ENCODE measurements at regions not wholly inside any gene's neighbourhood (a gene's known extent, or its start where the extent isn't known, plus 50 kb on each side); places are given as distances from the start of the nearest gene placed in this dataset.

DNA sequence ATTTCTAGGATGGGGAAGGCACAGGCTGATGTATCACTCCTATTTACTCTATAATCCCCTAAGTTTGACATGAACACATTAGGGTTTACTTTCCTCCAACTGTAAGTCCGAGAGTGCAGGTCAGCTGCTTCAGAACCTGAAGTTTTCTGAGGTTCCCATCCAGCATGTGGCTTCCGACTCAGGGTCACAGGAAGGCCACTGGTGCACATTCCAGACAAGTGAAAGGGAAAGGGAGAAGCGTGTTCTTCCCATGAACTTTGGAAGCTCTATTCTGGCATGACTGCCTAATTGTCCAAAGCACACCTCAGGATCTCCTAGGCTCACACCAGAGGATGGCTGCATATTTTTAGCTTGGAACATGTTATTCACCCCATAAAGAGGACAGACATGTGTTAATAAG lies 602.6 kb downstream of the SEMA5A start:
- no peaks in the 10 kb centered on the region for H3K36me3 ChIP-seq (replicated peaks in 1 of 2; ENCODE audit: control insufficient read depth in 1 of 2, insufficient read depth in 2 of 2, low read length in 2 of 2)
- H3K4me3 ChIP-seq (replicated peaks in 1 of 3; ENCODE audit: insufficient read depth in 1 of 3, low read depth in 2 of 3, low read length in 3 of 3) = no peak overlapping the region
- DNase-seq (ENCODE audit: low spot score) (no peak), FAIRE-seq (no peak), ATAC-seq (no peak)
- ChIA-PET CTCF (ENCODE audit: low intra/inter-chr PET ratio, low total read pairs) (no interaction called here), POLR2A (no interaction called here)
- H3K79me2 ChIP-seq (ENCODE audit: insufficient read depth, low read length) = no peaks in the 10 kb centered on the region
- no peak overlapping the region for H3K9ac ChIP-seq (ENCODE audit: insufficient read depth, low read depth, low read length)
- H2AFZ ChIP-seq (ENCODE audit: low read length) = no peak overlapping the region
- no TSS peak for BruUV-seq (replicated peaks)
- H3K4me1 ChIP-seq (ENCODE audit: insufficient read depth, low read length) = no peaks in the 10 kb centered on the region
- H3K27ac ChIP-seq (ENCODE audit: extremely low read length, insufficient read depth, low read length) = no peak overlapping the region
- H4K20me1 ChIP-seq (ENCODE audit: insufficient read depth, low read length) = no peaks in the 10 kb centered on the region
- WGBS (ENCODE audit: low lambda C conversion rate) = 0% methylated on average over 3 of the region's 3 CpGs
- no peaks in the 10 kb centered on the region for H3K27me3 ChIP-seq (ENCODE audit: control insufficient read depth in 1 of 2, insufficient read depth in 2 of 2, low read length in 2 of 2)
- H3K4me2 ChIP-seq (ENCODE audit: low read depth, low read length) = no peak overlapping the region
- intact Hi-C loops (cut with micrococcal nuclease; ENCODE audit: unreplicated experiment) (no loop called here), in situ Hi-C loops (cut with HindIII; ENCODE audit: extremely low pct_ligation_motif_present, low pct_unique_long_range_greater_than_20kb) (no loop called here)
- peaks cover 89% of the 10 kb centered on the region for H3K9me3 ChIP-seq (ENCODE audit: low read length)
- TF ChIP-seq ZSCAN30 (CRISPR knock-in tag; IDR thresholded peaks at IDR 0.05) = no peak
- no peak for TF ChIP-seq ZNF543 (CRISPR knock-in tag; IDR thresholded peaks at IDR 0.05)
- TF ChIP-seq ZFP82 (CRISPR knock-in tag; IDR thresholded peaks at IDR 0.05; ENCODE audit: borderline replicate concordance) = no peak
- TF ChIP-seq TEAD2 (CRISPR knock-in tag; IDR thresholded peaks at IDR 0.05) = no peak
- TF ChIP-seq, protein P1, sequence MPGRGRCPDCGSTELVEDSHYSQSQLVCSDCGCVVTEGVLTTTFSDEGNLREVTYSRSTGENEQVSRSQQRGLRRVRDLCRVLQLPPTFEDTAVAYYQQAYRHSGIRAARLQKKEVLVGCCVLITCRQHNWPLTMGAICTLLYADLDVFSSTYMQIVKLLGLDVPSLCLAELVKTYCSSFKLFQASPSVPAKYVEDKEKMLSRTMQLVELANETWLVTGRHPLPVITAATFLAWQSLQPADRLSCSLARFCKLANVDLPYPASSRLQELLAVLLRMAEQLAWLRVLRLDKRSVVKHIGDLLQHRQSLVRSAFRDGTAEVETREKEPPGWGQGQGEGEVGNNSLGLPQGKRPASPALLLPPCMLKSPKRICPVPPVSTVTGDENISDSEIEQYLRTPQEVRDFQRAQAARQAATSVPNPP (CRISPR knock-in tag; IDR thresholded peaks at IDR 0.05) = no peak
- no peak for TF ChIP-seq MIER2 (CRISPR knock-in tag; IDR thresholded peaks at IDR 0.05)
- no peak for TF ChIP-seq SNRNP70 (IDR thresholded peaks at IDR 0.05; ENCODE audit: low read depth, low read length)
- TF ChIP-seq KLF11 (CRISPR knock-in tag; IDR thresholded peaks at IDR 0.05) = no peak
- TF ChIP-seq MTF2 (CRISPR knock-in tag; IDR thresholded peaks at IDR 0.05; ENCODE audit: borderline replicate concordance) = no peak
- no peak for TF ChIP-seq CEBPG (CRISPR knock-in tag; IDR thresholded peaks at IDR 0.05)
- no peak for TF ChIP-seq PHB2 (IDR thresholded peaks at IDR 0.05; ENCODE audit: partially characterized antibody)
- TF ChIP-seq TBX3 (IDR thresholded peaks at IDR 0.05; ENCODE audit: borderline replicate concordance) = no peak
- TF ChIP-seq NCOR1 (IDR thresholded peaks at IDR 0.05; ENCODE audit: borderline replicate concordance, low read length) = no peak
- no peak for TF ChIP-seq TIGD3 (CRISPR knock-in tag; IDR thresholded peaks at IDR 0.05; ENCODE audit: borderline replicate concordance)
- no peak for TF ChIP-seq KLF13 (CRISPR knock-in tag; IDR thresholded peaks at IDR 0.05)
- TF ChIP-seq, protein P2, sequence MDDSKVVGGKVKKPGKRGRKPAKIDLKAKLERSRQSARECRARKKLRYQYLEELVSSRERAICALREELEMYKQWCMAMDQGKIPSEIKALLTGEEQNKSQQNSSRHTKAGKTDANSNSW (CRISPR knock-in tag; IDR thresholded peaks at IDR 0.05; ENCODE audit: borderline replicate concordance) = no peak
- TF ChIP-seq NFKB2 (CRISPR knock-in tag; IDR thresholded peaks at IDR 0.05; ENCODE audit: borderline replicate concordance) = no peak
- no peak for TF ChIP-seq ZNF354B (CRISPR knock-in tag; IDR thresholded peaks at IDR 0.05)
- no peak for TF ChIP-seq ZNF501 (CRISPR knock-in tag; IDR thresholded peaks at IDR 0.05)
